ENCODE measurements at regions not wholly inside any gene's neighbourhood (a gene's known extent, or its start where the extent isn't known, plus 50 kb on each side); places are given as distances from the start of the nearest gene placed in this dataset.

GRCh38 chr5:130710596-130710995 is 454.5 kb downstream of the HINT1 start:
- POLR2A ChIA-PET = no interaction called here
- RAD21 ChIA-PET (ENCODE audit: unreplicated experiment) = no interaction called here
- H3K36me3 ChIP-seq (ENCODE audit: control insufficient read depth in 2 of 2, insufficient read depth in 2 of 2, low read length in 1 of 2) = no peaks in the 10 kb centered on the region
- CTCF ChIA-PET = interaction anchor here (0.7 kb wide), 1 partner anchor 276 kb away, joined by 3 read pairs; no protein-coding TSS in a partner anchor
- no peak for TF ChIP-seq TARDBP (IDR thresholded peaks at IDR 0.05; ENCODE audit: borderline replicate concordance)
- no peak for TF ChIP-seq DPF2 (IDR thresholded peaks at IDR 0.05)
- TF ChIP-seq RFX5 (IDR thresholded peaks at IDR 0.05; ENCODE audit: low read depth, low read length) = no peak
- no peak for TF ChIP-seq USF2 (IDR thresholded peaks at IDR 0.05; ENCODE audit: borderline replicate concordance, low read depth, low read length)
- no peak for TF ChIP-seq SRF (IDR thresholded peaks at IDR 0.05; ENCODE audit: low read depth in 2 of 2, low read length in 2 of 2)
- TF ChIP-seq MTA3 (IDR thresholded peaks at IDR 0.05; ENCODE audit: borderline replicate concordance, low read length) = no peak
- no peak for TF ChIP-seq RCOR1 (conservative IDR thresholded peaks at IDR 0.05; ENCODE audit: low read depth, low read length)
- no peak for TF ChIP-seq ELK1 (IDR thresholded peaks at IDR 0.05; ENCODE audit: low read depth, low read length)
- TF ChIP-seq NR2C1 (IDR thresholded peaks at IDR 0.05) = no peak
- TF ChIP-seq KLF5 (IDR thresholded peaks at IDR 0.05; ENCODE audit: partially characterized antibody) = no peak
- no peak overlapping the region for H3K4me2 ChIP-seq (ENCODE audit: control insufficient read depth, insufficient read depth)
- no peaks in the 10 kb centered on the region for H3K4me1 ChIP-seq (ENCODE audit: control insufficient read depth, insufficient read depth, low read length)
- SMC1A ChIA-PET (ENCODE audit: uncharacterized antibody, unreplicated experiment) = no interaction called here
- H3K9me3 ChIP-seq (replicated peaks; ENCODE audit: control insufficient read depth, insufficient read depth, low read length) = no peaks in the 10 kb centered on the region
- H3K79me2 ChIP-seq (ENCODE audit: control insufficient read depth, insufficient read depth, low read length) = no peaks in the 10 kb centered on the region
- no peak overlapping the region for H3K27ac ChIP-seq (ENCODE audit: control insufficient read depth, insufficient read depth)
- H3K4me3 ChIP-seq = no peak overlapping the region
- WGBS (ENCODE audit: insufficient coverage, insufficient replicate concordance, low lambda C conversion rate, missing lambda C conversion rate) = 16% methylated on average over 4 of the region's 4 CpGs
- no TSS peak for BruUV-seq (replicated peaks)
- no peak overlapping the region for H3K9ac ChIP-seq (ENCODE audit: control insufficient read depth, insufficient read depth, low read length)
- intact Hi-C loops (cut with micrococcal nuclease; ENCODE audit: unreplicated experiment) (no loop called here), in situ Hi-C loops (cut with MboI) (no loop called here)
- FAIRE-seq (no peak), DNase-seq (ENCODE audit: low read depth, low spot score) (no peak), ATAC-seq (no peak)
- no peaks in the 10 kb centered on the region for H3K27me3 ChIP-seq (replicated peaks in 1 of 2; ENCODE audit: control insufficient read depth in 2 of 2, insufficient read depth in 2 of 2, low read length in 1 of 2)
- H4K20me1 ChIP-seq (ENCODE audit: control insufficient read depth, insufficient read depth) = no peaks in the 10 kb centered on the region
- no peak overlapping the region for H2AFZ ChIP-seq (ENCODE audit: control insufficient read depth, low read depth, low read length)
